GM20000 (cell line): ENCODE measurements at regions not wholly inside any gene's neighbourhood (a gene's known extent, or its start where the extent isn't known, plus 50 kb on each side); places are given as distances from the start of the nearest gene placed in this dataset.
"Not testable (repeated sequence)": the region's sequence is repeated elsewhere in the genome, so short reads cannot be mapped to it uniquely, and the experiment has no call there.

Experiments
- DNase-seq: peaks from one replicate; pipeline ENCODE4 v3.0.0; 2012; ENCODE audit warnings: low spot score
- CTCF ChIP-seq: IDR thresholded peaks from 2 replicates; pipeline ENCODE4 v1.5.1; 2012; ENCODE audit warnings: mild to moderate bottlenecking, control low read depth; ENCODE audit errors: extremely low read depth, missing control alignments

DNA sequence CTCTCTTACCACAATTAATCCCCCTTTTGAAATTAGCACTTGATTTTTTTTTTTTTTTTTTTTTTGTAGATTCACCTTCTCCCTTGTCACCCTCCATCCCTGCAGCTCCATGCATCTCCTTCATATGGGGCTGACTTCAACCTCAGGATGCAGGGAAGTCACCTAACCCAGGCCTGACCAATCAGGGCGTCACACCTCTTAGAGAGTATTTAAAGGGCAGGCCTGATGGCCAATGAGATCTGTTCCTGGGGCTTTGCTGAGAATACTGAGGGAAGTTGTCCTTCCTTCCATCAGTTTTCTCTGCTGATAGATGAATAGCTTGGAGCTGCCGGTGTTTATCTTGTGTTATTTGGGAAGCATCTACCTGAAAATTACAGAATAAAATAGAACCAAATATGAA is 1104.7 kb upstream of the TMEM132C start:
- TF ChIP-seq CTCF, result no peak
- no peak for DNase-seq

DNA sequence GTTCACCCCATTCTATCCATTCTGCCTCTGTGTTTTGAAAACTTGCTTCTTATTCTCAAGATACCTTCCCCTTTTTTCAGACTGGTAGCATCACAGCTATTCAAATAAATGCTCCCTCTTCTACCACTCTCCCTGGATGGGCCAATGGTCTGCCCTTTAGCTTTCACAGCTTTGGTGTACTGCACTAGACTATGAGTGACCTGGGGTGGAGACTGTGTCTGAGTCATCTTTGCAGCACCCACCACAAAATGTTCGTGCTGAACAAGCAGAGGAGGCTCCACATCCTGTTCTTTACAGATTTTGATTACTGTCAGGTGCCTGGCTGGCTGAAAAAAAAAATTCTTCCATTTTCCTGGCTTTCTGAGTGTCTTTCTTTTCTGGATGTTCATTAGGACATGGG is 1104.1 kb upstream of the TMEM132C start:
- no peak for TF ChIP-seq CTCF
- DNase-seq, result no peak

- TF ChIP-seq CTCF, result no peak
- peak; percentile 85 for DNase-seq
These were observed 1101.2 kb upstream of the TMEM132C start for GRCh38 chr12:127165567-127166392.

- DNase-seq, result no peak
- no peak for TF ChIP-seq CTCF
These were observed 1097.4 kb upstream of the TMEM132C start for GRCh38 chr12:127169321-127170181.

DNA sequence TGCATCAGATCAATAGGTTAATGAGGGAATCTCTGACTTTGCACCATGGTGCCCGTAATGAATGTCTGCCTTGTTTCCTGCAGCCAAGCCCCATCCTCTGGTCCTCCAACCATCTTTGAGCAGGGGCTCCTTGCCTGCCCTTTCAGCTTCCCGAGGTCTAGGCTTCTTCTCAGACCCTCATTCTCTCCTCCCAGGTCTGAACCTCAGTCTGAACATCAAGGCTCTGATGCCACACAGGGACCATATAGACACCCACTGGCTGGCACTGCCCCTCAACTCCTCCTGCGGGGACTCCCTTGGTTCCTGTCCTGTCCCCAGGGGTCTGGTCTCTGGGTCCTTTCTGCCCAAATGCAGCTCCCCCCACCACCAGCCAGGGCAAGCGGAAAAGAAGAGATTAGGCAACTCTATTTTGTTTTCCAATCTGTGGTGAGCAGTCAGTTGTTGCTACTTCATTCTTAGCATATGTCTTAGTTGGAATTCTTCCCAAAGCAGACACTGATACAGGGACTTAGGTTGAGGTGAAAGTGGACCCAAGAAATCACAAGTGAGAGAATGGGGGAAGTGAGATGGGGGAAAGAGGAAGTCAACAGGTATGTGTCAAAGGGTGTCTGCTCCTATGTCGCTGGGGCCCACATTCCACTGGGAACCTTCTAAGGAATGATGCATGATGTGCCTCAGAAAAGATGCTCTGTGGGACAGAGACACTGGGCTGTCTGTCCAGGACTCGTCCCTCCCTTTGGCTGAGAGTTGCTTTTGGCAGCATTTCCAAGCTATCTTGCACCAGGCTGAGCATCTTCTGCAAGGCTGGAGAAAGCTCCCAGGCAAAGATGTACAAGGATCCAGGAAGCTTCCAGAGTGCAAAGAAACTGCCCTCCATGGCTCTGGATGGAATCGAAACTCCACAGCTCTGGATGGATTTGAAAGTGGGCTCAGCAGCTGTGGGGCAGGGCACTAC is 1096.5 kb upstream of the TMEM132C start:
- no peak for DNase-seq

DNA sequence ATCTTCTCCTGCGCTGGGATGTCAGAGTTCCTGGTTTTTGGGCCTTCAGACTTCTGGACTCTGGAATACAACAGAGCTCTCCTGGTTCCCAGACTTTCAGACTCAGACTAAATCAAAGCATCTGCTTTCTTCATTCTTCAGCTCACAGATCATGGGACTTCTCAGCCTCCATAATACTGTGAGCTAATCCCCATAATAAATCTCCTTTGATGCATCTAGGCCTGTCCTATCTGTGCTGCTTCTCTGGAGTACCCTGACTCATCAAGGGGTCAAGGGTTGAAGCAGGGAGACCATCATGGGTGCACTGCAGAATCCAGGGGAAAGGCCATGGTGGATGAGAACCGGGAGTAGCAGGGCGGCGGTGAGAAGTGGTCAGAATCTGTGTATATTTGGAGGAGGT is 1094.1 kb upstream of the TMEM132C start:
- DNase-seq, result no peak
- TF ChIP-seq CTCF, result no peak

More for the DNA sequence above, 1096.5 kb upstream of the TMEM132C start:
- TF ChIP-seq CTCF, result no peak

DNA sequence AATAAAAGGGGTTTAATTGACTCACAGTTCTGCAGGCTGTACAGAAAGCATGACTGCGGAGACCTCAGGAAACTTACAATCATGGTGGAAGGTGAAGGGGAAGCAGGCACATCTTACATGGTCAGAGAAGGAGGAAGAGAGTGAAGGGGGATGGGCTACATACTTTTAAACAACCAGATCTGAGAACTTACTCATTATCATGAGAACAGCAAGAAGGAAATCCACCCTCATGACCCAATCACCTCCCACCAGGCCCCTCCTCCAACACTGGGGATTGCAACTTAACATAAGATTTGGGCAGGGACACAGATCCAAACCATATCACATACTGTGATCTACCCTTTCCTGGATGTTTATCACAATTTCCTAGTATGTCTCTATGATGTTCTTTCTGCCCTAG is 1093.0 kb upstream of the TMEM132C start:
- DNase-seq, result not testable (repeated sequence)
